ENCODE measurements at regions not wholly inside any gene's neighbourhood (a gene's known extent, or its start where the extent isn't known, plus 50 kb on each side); places are given as distances from the start of the nearest gene placed in this dataset.

DNA sequence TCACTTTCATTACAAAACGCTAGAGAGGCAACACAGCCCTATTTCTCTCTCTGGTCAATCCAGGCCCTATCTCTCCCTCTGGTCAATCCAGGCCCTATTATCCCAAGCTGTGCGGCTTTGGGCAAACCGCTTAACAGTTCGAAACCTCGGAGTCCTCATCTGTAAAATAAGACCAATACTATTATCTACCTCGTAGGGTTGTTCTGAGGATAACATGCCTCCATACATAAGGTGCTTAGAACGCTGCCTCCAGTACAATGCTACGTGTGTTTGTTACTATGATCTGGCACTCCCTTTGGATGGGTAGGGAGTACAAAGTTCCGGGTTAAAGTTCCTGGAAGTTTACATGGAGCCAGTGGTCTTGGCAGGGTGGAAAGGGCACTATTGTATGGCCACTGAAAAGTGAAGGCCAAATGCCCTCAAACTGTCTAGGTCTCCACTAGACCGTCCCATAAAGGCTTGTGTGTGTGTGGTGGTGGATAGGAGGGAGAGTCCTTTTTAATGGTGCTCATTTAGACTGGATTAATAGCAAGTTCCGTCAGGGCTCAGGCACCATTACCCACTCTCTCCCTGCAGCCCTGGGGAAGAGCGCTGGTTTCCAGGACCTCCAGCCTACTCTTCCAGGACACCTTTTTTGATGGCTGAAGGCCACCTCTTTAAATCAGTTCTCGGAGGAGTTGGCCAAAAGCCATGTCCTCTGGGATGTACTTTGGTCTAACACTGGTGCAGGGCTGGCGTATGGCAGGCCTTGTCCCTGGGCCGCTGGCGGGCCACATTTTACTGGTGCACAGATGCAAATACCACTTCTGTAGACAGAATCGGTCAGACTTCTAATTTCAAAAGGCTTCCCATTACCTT is 75.6 kb upstream of the BCOR start:
- Histone ChIP-seq H3K4me1 (no peaks in the 10 kb centered on the region), H3K4me3 (no peak overlapping the region), H3K9me3 (no peaks in the 10 kb centered on the region), H3K27ac (peak overlapping the region in 1 of 2 donors; percentile 90), H3K27me3 (no peaks in the 10 kb centered on the region), H3K36me3 (ENCODE audit: low read depth, missing control alignments) (no peaks in the 10 kb centered on the region)
- intact Hi-C loops (cut with DNase I; ENCODE audit: low total_unique reads) = loop anchor here (10.0 kb wide), 1 partner anchor 91 kb away; no protein-coding TSS in a partner anchor
- DNase-seq = no peak
- WGBS, 2 donors = 65 to 72% methylated on average over 11 to 17 of the region's 17 CpGs
- no peak for TF ChIP-seq CTCF (IDR thresholded peaks at IDR 0.05)
- no peak for TF ChIP-seq POLR2A (IDR thresholded peaks at IDR 0.05)

GRCh38 chrX:40172401-40173142 is 74.8 kb upstream of the BCOR start:
- DNase-seq = peak; percentile 63
- Histone ChIP-seq H3K9me3 (no peaks in the 10 kb centered on the region), H3K27ac (peak overlapping the region; percentile 72 to 83), H3K4me3 (peak overlapping the region; percentile 19 to 58), H3K4me1 (no peaks in the 10 kb centered on the region), H3K27me3 (no peaks in the 10 kb centered on the region), H3K36me3 (ENCODE audit: low read depth, missing control alignments) (no peaks in the 10 kb centered on the region)
- 7 to 57% methylated on average over 4 to 34 of the region's 60 CpGs for WGBS, 2 donors
- intact Hi-C loops (cut with DNase I; ENCODE audit: low total_unique reads) = loop anchor here (10.0 kb wide), 1 partner anchor 92 kb away; no protein-coding TSS in a partner anchor
- TF ChIP-seq POLR2A (IDR thresholded peaks at IDR 0.05) = no peak
- no peak for TF ChIP-seq CTCF (IDR thresholded peaks at IDR 0.05)

- intact Hi-C loops (cut with DNase I; ENCODE audit: low total_unique reads) = loop anchor here (10.0 kb wide), 1 partner anchor 93 kb away; no protein-coding TSS in a partner anchor
- DNase-seq = peak; percentile 41
- peak overlapping the region; percentile 72 to 83 for H3K27ac ChIP-seq
- no peaks in the 10 kb centered on the region for H3K36me3 ChIP-seq (ENCODE audit: low read depth, missing control alignments)
- H3K9me3 ChIP-seq = no peaks in the 10 kb centered on the region
- no peak for TF ChIP-seq CTCF (IDR thresholded peaks at IDR 0.05)
- TF ChIP-seq POLR2A (IDR thresholded peaks at IDR 0.05) = no peak
- H3K4me3 ChIP-seq = peak overlapping the region; percentile 19 to 58
- no peaks in the 10 kb centered on the region for H3K27me3 ChIP-seq
- H3K4me1 ChIP-seq = no peaks in the 10 kb centered on the region
- 11% methylated on average over 32 of the region's 73 CpGs; no CpG with 5 or more reads in 1 of the 2 donors for WGBS, 2 donors
These were observed 74.0 kb upstream of the BCOR start for GRCh38 chrX:40171513-40172400.

- no peaks in the 10 kb centered on the region for H3K4me1 ChIP-seq
- WGBS, 2 donors = 23 to 26% methylated on average over 5 to 16 of the region's 17 CpGs
These were observed 73.2 kb upstream of the BCOR start for GRCh38 chrX:40170830-40171512.

More at GRCh38 chrX:40170830-40171512, 73.2 kb upstream of the BCOR start:
- TF ChIP-seq CTCF (IDR thresholded peaks at IDR 0.05) (no peak), POLR2A (IDR thresholded peaks at IDR 0.05) (no peak)
- no peaks in the 10 kb centered on the region for H3K36me3 ChIP-seq (ENCODE audit: low read depth, missing control alignments)
- peak overlapping the region in 1 of 2 donors; percentile 58 for H3K4me3 ChIP-seq
- intact Hi-C loops (cut with DNase I; ENCODE audit: low total_unique reads) = loop anchor here (10.0 kb wide), 1 partner anchor 94 kb away; no protein-coding TSS in a partner anchor
- H3K27me3 ChIP-seq = no peaks in the 10 kb centered on the region
- H3K9me3 ChIP-seq = no peaks in the 10 kb centered on the region
- H3K27ac ChIP-seq = peak overlapping the region; percentile 72 to 83
- DNase-seq = no peak

Data from testis (tissue), 2 donors.